ENCODE measurements at regions not wholly inside any gene's neighbourhood (a gene's known extent, or its start where the extent isn't known, plus 50 kb on each side); places are given as distances from the start of the nearest gene placed in this dataset.

DNA sequence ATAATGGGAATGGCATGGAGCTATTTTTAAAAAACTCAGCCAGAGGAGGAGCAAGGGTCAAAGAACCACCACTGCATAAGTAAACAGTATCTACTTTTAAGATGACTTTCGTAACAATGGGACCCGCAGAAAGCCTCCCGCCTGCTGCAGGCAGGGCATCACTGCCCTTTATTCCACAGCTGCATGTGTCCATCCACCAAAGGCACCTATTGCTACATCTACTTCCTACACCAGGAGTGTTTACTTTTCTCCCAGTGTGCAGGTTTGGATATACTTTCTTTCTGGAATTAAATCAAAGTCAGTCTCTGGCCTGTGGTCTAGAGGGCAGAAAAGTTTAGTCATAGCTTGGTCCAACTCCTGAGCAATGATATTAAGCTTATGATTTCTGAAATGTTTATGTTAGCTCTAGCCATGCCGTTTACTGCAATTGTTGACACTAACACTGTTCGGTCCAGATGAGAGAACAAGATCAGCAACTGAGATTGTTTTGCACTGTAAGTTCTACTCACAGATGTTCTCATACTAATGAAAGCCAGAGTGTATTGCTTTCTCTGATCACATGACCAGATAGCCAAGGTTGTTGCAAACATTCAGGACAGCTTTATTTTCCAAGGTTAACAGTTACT lies 391.5 kb downstream of the FGF10 start:
- TF ChIP-seq, protein P1, sequence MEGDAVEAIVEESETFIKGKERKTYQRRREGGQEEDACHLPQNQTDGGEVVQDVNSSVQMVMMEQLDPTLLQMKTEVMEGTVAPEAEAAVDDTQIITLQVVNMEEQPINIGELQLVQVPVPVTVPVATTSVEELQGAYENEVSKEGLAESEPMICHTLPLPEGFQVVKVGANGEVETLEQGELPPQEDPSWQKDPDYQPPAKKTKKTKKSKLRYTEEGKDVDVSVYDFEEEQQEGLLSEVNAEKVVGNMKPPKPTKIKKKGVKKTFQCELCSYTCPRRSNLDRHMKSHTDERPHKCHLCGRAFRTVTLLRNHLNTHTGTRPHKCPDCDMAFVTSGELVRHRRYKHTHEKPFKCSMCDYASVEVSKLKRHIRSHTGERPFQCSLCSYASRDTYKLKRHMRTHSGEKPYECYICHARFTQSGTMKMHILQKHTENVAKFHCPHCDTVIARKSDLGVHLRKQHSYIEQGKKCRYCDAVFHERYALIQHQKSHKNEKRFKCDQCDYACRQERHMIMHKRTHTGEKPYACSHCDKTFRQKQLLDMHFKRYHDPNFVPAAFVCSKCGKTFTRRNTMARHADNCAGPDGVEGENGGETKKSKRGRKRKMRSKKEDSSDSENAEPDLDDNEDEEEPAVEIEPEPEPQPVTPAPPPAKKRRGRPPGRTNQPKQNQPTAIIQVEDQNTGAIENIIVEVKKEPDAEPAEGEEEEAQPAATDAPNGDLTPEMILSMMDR (IDR thresholded peaks at IDR 0.05; ENCODE audit: low read depth, low read length) = no peak

DNA sequence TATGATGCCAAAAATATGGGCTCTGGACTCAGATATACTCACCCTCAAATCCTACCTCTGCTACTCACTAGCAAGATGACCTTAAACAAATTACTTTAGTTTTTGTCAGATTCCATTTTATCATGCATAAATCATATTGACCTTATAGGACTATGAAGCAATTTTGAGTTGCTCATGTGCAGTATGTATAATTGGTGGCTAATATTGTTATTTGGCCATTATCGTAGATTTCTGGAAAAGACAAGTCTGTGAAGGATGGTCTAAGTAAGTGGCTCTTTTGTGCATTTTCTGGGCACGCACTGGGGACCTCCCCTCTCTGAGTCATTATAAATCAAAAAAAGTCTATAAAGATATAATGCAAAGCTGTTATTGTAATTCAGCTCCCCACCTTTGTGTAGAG lies 393.0 kb downstream of the FGF10 start:
- TF ChIP-seq, protein P1 (IDR thresholded peaks at IDR 0.05; ENCODE audit: low read depth, low read length) = no peak
- DNase-seq (ENCODE audit: low read depth, low spot score) = no peak
- H3K4me3 ChIP-seq (ENCODE audit: low read depth, low read length) = no peak overlapping the region
- in situ Hi-C loops (cut with HindIII; ENCODE audit: low sequenced_read_pairs) = no loop called here

More for the DNA sequence above, 391.5 kb downstream of the FGF10 start:
- DNase-seq (ENCODE audit: low read depth, low spot score) = peak; percentile 12
- no peak overlapping the region for H3K4me3 ChIP-seq (ENCODE audit: low read depth, low read length)
- in situ Hi-C loops (cut with HindIII; ENCODE audit: low sequenced_read_pairs) = no loop called here

DNA sequence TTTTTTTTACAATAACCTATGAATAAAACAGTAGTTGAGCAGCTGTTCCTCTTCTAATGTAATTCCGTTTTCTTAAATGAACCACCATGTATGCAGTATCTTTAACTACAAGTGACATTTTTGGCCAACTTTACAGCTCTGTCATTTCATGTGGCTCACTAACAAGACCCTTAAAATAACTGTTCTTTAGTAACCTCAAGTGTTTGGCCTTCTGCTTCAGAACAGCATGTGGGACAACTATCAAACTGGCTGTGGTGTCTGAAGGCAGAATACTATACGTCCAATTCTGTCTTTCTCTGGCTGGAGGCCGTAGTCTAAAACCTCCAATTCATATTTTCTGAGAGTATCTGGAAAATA lies 391.4 kb downstream of the NNT start:
- no peak for DNase-seq (ENCODE audit: low read depth, low spot score)
- TF ChIP-seq, protein P1 (IDR thresholded peaks at IDR 0.05; ENCODE audit: low read depth, low read length) = no peak
- in situ Hi-C loops (cut with HindIII; ENCODE audit: low sequenced_read_pairs) = no loop called here
- no peak overlapping the region for H3K4me3 ChIP-seq (ENCODE audit: low read depth, low read length)

DNA sequence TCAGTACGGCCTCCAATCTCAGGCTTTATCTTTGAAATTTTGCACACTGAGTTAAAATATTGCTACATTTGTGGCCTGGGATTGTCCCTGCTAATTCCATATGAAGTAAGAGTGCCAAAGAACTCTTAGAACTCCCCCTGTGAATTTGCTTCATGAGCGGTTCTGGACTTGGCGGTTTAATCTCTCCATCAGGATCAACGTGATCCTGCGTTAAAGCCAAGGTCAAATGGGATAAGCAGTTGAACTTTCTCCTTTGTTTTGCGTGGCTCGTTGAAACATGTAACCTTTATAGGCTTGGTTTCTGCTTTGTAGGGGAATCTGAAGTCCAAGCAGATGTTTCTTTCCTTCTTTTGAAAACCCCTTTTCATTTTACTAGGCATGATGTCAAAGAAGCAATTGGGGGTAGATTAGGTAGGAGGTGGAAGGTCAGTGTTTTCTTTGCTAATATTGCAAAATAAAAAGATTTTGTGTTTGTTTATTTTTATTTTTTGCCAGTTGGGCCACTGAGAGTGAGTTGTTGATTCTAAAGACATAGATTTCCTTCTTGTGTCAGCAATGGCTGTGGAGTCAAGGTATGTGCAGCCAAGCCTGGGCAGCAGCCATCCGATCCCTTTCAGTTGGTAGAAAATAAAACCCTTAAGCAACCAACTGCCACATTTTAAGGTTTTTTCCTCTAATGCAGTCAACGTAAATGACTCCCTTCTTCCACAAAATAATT lies 390.8 kb downstream of the NNT start:
- TF ChIP-seq, protein P1 (IDR thresholded peaks at IDR 0.05; ENCODE audit: low read depth, low read length) = no peak
- in situ Hi-C loops (cut with HindIII; ENCODE audit: low sequenced_read_pairs) = no loop called here
- no peak overlapping the region for H3K4me3 ChIP-seq (ENCODE audit: low read depth, low read length)

DNA sequence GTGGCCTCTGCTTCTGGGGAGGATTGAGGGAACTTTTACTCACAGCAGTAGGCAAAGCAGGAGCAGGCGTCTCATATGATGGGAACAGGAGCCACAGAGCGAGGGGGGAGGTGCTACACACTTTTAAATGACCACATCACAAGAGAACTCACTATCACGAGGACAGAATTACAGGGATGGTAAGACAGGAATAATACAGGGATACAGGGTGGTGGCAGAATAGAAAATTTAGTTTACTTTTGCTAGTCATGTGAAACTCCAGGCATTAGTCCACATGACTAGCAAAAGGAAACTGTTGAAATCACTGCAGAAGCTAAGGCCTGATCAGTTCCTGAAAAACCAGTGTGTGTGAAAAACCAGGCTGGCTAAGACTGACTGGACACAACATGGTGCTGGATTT lies 382.4 kb downstream of the NNT start:
- TF ChIP-seq, protein P1 (IDR thresholded peaks at IDR 0.05; ENCODE audit: low read depth, low read length) = no peak
- DNase-seq (ENCODE audit: low read depth, low spot score) = no peak
- in situ Hi-C loops (cut with HindIII; ENCODE audit: low sequenced_read_pairs) = no loop called here
- H3K4me3 ChIP-seq (ENCODE audit: low read depth, low read length) = no peak overlapping the region

More for the DNA sequence above, 390.8 kb downstream of the NNT start:
- no peak for DNase-seq (ENCODE audit: low read depth, low spot score)

DNA sequence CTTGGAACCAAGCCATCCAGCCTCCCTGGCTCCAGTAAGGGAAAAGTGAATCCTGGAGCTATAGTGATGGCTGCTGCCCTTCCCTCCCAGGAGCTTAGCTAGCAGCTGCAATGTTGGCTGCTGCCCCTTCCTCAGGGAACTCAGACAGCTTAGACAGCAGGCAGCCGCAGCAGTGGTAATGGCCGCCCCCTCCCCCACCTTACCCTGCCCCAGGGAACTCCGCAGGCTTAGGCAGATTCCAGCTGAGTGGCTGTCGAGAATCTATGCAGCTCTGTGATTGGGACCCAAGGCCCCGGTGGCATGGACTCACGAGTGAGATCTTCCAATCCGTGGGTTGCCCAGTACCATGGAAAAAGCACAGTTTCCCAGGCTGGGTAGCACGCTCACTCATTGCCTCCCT lies 378.6 kb downstream of the NNT start:
- in situ Hi-C loops (cut with HindIII; ENCODE audit: low sequenced_read_pairs) = no loop called here
- no peak for DNase-seq (ENCODE audit: low read depth, low spot score)
- no peak overlapping the region for H3K4me3 ChIP-seq (ENCODE audit: low read depth, low read length)
- TF ChIP-seq, protein P1 (IDR thresholded peaks at IDR 0.05; ENCODE audit: low read depth, low read length) = no peak

Data from astrocyte of the spinal cord (primary cell).